ENCODE measurements at regions not wholly inside any gene's neighbourhood (a gene's known extent, or its start where the extent isn't known, plus 50 kb on each side); places are given as distances from the start of the nearest gene placed in this dataset.

GRCh38 chr10:3396116-3396515 is 223.5 kb upstream of the PITRM1 start:
- Histone ChIP-seq H3K4me3 (no peak overlapping the region), H3K27ac (no peak overlapping the region)
- no peak for DNase-seq (ENCODE audit: low spot score)
- TF ChIP-seq, protein P1, sequence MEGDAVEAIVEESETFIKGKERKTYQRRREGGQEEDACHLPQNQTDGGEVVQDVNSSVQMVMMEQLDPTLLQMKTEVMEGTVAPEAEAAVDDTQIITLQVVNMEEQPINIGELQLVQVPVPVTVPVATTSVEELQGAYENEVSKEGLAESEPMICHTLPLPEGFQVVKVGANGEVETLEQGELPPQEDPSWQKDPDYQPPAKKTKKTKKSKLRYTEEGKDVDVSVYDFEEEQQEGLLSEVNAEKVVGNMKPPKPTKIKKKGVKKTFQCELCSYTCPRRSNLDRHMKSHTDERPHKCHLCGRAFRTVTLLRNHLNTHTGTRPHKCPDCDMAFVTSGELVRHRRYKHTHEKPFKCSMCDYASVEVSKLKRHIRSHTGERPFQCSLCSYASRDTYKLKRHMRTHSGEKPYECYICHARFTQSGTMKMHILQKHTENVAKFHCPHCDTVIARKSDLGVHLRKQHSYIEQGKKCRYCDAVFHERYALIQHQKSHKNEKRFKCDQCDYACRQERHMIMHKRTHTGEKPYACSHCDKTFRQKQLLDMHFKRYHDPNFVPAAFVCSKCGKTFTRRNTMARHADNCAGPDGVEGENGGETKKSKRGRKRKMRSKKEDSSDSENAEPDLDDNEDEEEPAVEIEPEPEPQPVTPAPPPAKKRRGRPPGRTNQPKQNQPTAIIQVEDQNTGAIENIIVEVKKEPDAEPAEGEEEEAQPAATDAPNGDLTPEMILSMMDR (IDR thresholded peaks at IDR 0.05): no peak

- TF ChIP-seq, protein P1 (IDR thresholded peaks at IDR 0.05): no peak
- DNase-seq (ENCODE audit: low spot score): no peak
- Histone ChIP-seq H3K27ac (no peak overlapping the region), H3K4me3 (no peak overlapping the region)
Measured at GRCh38 chr10:3395458-3395861, 222.9 kb upstream of the PITRM1 start.

DNA sequence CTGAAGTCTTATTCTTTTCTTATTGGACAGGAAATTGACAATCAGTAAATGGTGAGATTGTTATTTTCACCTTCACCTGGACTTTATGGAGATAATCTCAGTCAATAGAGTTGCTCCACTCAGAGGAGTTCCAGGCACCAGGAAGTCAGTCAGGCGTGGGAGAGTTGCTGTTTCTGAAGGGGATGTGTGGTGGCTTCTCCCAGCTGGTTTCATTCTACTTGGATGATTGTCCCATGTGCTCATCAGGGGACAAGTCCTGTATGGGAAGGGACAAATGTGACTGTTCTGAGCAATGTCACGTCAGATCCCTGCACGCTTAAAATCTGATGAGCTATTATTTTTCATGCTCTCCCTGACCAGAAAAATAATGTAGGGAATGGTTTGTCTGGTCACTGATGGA is 222.5 kb upstream of the PITRM1 start:
- no peak for DNase-seq (ENCODE audit: low spot score)
- TF ChIP-seq, protein P1 (IDR thresholded peaks at IDR 0.05): no peak
- no peak overlapping the region for H3K4me3 ChIP-seq
- H3K27ac ChIP-seq: no peak overlapping the region

- no peak overlapping the region for H3K27ac ChIP-seq
- TF ChIP-seq, protein P1 (IDR thresholded peaks at IDR 0.05): no peak
- DNase-seq (ENCODE audit: low spot score): no peak
Measured at GRCh38 chr10:3393958-3394357, 221.4 kb upstream of the PITRM1 start.

DNA sequence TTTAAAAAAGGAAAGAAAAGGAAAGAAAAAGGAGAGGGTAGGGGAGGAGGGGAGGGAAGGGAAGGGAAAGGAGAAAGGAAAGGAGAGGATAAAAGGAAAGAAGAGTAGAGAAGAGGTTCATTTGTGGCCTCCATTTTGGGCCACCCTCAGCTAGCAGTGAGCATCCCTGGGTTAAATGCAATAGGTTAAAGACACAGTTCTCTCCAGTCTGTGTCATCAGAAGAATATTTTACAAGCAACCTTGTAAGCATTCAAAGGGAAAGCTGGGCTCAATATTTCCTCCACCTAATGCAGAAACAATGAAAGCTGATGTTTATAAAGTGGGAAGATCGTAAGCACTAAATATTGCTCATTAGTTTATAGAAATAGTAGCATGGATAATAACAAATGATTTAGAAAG is 219.1 kb upstream of the PITRM1 start:
- no peak overlapping the region for H3K27ac ChIP-seq
- TF ChIP-seq, protein P1 (IDR thresholded peaks at IDR 0.05): no peak
- no peak for DNase-seq (ENCODE audit: low spot score)
- no peak overlapping the region for H3K4me3 ChIP-seq

More at GRCh38 chr10:3393958-3394357, 221.4 kb upstream of the PITRM1 start:
- H3K4me3 ChIP-seq: no peak overlapping the region

DNA sequence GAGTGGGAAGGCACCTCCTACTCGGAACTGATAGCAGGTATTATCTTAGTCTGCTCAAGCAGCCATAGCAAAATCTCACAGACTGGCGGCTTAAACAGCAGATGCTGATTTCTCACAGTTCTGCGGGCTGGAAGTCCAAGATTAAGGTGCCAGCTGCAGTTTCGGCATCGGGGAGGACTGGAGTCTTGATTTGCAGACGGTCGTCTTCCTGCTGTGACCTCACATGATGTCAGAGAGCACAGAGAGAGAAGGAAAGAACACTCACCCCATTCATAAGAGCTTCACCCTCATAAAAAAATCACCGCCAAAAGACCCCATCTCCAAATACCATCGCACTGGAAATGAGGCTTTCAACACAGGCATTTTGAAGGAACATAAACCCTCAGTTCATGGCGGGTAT is 216.5 kb upstream of the PITRM1 start:
- TF ChIP-seq, protein P1 (IDR thresholded peaks at IDR 0.05): no peak
- Histone ChIP-seq H3K4me3 (no peak overlapping the region), H3K27ac (no peak overlapping the region)
- no peak for DNase-seq (ENCODE audit: low spot score)

GRCh38 chr10:3385487-3385886 is 212.9 kb upstream of the PITRM1 start:
- H3K4me3 ChIP-seq: no peak overlapping the region
- no peak overlapping the region for H3K27ac ChIP-seq
- TF ChIP-seq, protein P1 (IDR thresholded peaks at IDR 0.05): no peak
- no peak for DNase-seq (ENCODE audit: low spot score)
